ENCODE measurements at regions not wholly inside any gene's neighbourhood (a gene's known extent, or its start where the extent isn't known, plus 50 kb on each side); places are given as distances from the start of the nearest gene placed in this dataset.

GRCh38 chr6:140921366-140922226 lies 1211.1 kb upstream of the GJE1 start:
- DNase-seq: peak; percentile 43

DNA sequence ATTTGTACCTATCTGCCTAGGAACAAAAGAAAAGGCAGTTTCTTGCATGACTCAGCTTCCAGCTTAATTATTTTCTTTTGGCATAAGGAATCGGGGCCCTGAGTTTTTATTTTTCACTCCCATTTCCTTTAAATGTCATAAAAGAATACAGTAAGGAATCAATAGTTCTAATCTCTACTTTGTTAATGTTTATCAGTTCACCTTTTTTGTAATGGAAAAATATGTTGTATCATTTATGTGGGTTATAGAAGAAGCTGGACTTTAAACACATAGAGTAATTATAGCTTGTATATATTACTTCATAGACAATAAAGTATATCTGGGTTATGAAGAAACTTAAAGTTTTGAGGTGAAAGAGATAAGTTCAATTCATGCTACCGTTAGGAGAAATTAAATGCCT lies 1214.8 kb upstream of the GJE1 start:
- no peak for DNase-seq

- DNase-seq: no peak
Observed at GRCh38 chr6:140915551-140915950, 1217.2 kb upstream of the GJE1 start.

DNA sequence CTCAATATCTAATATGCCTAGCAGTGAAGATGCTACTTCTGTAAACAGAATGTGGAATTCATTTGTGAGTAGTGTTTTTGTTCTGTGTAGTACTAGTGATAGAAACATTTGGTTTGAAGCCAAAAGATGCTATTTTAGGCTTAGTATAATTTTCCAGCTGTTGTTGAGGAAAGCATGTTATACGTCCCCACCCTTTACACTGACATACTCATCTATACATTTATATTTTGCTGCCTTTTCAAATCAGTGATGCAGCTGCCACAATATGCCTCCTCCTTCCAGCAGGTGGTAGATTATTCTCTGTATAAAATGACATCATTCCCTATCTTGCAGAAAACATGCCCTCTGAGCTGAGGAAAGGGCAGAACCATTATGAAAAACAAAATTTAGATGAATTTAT lies 1217.6 kb upstream of the GJE1 start:
- DNase-seq: no peak

GRCh38 chr6:140912686-140913085 lies 1220.0 kb upstream of the GJE1 start:
- DNase-seq: no peak

- DNase-seq: no peak
Observed at GRCh38 chr6:140909625-140910024, 1223.1 kb upstream of the GJE1 start.

DNA sequence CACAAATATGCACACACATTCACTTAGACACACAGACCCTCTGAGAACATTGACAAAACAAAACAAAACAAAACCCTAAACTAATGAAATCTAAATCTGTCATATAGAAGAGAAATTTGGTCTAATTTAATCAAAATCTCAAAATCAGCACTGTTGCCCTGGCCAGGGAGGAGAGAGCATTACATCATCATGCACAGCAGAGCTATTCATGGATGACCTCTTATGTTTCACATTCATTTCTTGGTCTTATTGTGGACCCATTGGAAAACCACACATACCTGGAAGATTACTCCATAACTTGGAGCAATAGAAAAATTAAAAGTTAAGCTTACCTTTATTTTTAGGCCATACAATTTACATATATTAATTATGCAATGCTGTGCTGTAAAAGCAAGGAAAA lies 1223.6 kb upstream of the GJE1 start:
- no peak for DNase-seq

DNA sequence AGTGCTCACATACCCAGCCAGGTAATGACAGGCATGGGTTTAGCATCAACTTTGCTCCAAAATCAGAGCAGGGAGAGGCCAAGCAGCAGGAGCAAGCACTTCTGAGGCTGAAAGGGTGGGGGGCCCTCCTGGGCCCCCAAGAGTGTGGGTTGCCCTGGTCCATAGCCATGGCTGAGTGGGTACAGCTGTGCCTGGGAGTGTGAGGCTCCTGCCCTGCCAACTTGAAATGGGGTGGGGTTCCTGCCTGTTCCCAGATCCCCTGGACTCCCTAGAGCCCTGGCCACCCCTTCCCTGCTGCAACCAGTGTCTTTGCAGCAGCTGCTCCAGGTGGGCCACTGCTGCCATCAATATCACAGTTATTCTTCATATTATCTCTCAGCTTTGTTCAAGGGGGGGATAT lies 1224.2 kb upstream of the GJE1 start:
- no peak for DNase-seq

GRCh38 chr6:140907235-140907634 lies 1225.5 kb upstream of the GJE1 start:
- DNase-seq: no peak

GRCh38 chr6:140905724-140906123 lies 1227.0 kb upstream of the GJE1 start:
- DNase-seq: no peak

GRCh38 chr6:140905050-140905449 lies 1227.7 kb upstream of the GJE1 start:
- no peak for DNase-seq

- no peak for DNase-seq
Observed at GRCh38 chr6:140897804-140898573, 1234.7 kb upstream of the GJE1 start.

DNA sequence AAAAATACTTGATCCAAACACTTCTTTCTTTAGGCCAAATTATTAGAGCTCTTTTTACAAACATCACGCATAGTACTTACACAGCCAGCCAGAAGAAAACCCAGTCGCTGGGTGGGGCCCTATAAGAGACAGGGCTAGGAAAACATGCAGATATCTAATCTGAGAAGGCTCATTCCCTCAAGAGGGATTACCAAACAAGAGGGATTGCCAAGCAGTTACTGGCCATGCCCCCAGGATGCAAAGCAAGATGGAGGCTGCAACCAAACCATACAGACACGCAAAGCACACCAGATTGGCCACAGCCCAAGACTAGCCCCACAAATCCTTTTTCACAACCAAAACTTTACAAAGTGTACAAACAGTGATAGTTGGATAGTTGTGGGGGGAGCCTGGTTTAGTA lies 1235.4 kb upstream of the GJE1 start:
- DNase-seq: no peak

GRCh38 chr6:140893432-140893831 lies 1239.3 kb upstream of the GJE1 start:
- DNase-seq: no peak

DNA sequence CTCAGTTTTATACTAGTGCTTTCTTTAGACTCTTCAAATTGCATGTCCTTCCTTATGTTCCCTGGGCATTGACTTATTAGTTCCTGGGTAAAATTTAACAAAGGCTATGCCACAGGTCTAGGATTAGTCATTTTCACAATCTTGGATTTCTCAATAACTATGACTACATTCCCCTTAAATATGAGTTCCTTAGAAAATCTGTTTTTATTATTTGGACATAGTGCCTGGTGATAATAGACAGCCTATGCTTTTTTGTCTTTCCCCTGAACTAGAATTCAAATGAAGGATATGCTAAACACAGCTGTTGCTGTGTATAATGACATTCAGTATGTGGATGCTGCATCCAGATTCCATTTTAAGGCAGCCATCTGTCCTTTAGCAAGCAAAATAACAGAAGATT lies 1252.8 kb upstream of the GJE1 start:
- no peak for DNase-seq

DNA sequence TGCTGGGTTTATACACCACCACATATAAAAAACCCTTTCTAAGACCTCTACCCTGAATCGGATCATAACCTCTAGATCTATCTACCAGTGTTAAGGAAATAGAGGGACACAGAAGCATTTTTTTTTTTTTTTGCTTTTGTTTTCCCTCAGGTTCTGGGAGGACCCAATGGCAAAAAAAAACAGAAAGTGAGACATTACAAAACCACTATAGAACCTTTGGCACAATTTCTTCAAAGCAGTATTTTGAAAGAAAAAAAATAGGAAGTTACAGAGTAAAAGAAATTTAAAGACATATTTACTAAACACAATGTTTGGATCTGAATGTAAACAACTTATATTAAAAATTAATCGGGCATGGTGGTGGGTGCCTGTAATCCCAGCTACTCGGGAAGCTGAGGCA lies 1258.7 kb upstream of the GJE1 start:
- no peak for DNase-seq

DNA sequence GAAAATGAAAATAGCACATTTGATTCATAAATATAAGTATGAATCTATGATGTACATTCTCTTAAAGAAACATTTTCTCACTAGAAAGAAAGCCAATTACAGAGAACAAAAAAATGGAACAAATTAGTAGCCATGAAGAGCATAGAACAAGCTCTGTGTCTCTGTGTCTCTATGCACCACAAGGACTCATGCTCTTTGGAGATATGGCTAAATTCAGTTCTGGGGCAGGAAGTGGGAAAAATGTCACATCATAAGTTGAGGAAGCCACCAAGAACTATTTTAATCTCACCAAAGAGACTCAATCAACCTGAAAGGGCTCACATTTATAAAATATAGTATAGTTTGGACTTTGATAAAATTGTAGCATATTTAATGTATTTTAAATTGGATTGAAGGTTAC lies 1259.8 kb upstream of the GJE1 start:
- peak; percentile 22 for DNase-seq

DNA sequence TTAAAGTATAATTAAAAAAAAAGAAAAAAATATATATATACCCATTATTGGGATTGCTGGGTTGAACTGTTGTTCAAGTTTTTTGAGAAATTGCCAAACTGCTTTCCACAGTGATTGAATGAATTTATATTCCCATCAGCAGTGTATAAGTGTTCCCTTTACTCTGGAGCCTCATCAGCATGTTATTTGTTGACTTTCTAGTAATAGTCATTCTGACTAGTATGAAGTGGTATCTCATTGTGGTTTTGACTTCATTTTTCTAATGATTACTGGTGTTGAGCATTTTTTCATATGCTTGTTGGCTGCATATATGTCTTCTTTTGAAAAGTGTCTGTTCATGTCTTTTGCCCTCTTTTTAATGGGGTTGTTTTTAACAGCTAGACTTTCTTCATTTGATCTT lies 1260.8 kb upstream of the GJE1 start:
- DNase-seq: no peak

GRCh38 chr6:140867336-140867735 lies 1265.4 kb upstream of the GJE1 start:
- DNase-seq: no peak

DNA sequence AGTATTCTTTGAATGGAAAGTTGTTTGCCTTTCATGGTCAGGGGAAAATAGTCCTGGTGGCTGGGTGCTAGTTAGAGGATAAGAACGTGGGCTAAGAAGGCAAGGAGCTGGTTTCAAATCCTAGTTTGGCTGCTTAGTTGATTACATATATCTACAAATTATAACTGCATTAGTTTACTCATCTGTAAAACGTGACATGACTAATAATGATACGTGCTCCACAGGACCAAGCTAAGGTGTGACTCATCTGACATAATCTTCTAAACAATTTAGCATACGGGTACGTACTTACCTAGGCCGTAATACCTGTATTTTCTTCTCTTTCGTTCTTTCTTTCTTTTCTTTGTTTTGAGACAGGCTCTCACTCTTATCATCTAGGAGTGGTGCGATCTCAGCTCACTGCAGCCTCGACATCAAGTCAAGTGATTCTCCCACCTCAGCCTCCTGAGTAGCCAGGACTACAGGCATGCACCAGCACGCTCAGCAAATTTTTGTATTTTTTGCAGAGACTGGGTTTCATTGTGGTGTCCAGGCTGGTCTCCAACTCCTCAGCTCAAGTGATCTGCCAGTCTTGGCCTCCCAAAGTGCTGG lies 1274.2 kb upstream of the GJE1 start:
- DNase-seq: no peak

- no peak for DNase-seq
Observed at GRCh38 chr6:140857739-140858380, 1274.9 kb upstream of the GJE1 start.

GRCh38 chr6:140855520-140855919 lies 1277.2 kb upstream of the GJE1 start:
- no peak for DNase-seq

GRCh38 chr6:140854318-140854717 lies 1278.4 kb upstream of the GJE1 start:
- no peak for DNase-seq

Measured in hematopoietic multipotent progenitor cell treated with erythropoietin and hydrocortisone succinate and interleukin-3 and kit ligand, for 8 days (in vitro differentiated cells).